H9 (cell line): ENCODE measurements at regions not wholly inside any gene's neighbourhood (a gene's known extent, or its start where the extent isn't known, plus 50 kb on each side); places are given as distances from the start of the nearest gene placed in this dataset.

Experiments used
- DNase-seq: peaks from one replicate; pipeline ENCODE4 v3.0.0-alpha.2; 2017
- H2AFZ ChIP-seq: one replicate; pipeline ENCODE4 v1.6.1; 2013; ENCODE audit warnings: mild to moderate bottlenecking, low read length, control low read depth, moderate library complexity
- H2AK5ac ChIP-seq: 2 replicates; pipeline ENCODE4 v1.6.1; 2013; ENCODE audit warnings: low read length, control low read depth, mixed read lengths; ENCODE audit not compliant: insufficient read length
- H2BK120ac ChIP-seq: one replicate; pipeline ENCODE4 v1.6.1; 2013; ENCODE audit warnings: low read depth, mild to moderate bottlenecking, low read length, control low read depth, inconsistent platforms; ENCODE audit not compliant: poor library complexity, severe bottlenecking
- H2BK12ac ChIP-seq: 2 replicates; pipeline ENCODE4 v1.6.1; 2013; ENCODE audit warnings: low read length, control low read depth, mixed read lengths, low read depth; ENCODE audit not compliant: insufficient read length
- H2BK15ac ChIP-seq: 2 replicates; pipeline ENCODE4 v1.6.1; 2013; ENCODE audit warnings: low read depth, low read length, control low read depth
- H2BK20ac ChIP-seq: one replicate; pipeline ENCODE4 v1.6.1; 2013; ENCODE audit warnings: low read depth, mild to moderate bottlenecking, low read length, control low read depth, inconsistent platforms; ENCODE audit not compliant: poor library complexity, severe bottlenecking
- H2BK5ac ChIP-seq: 2 replicates; pipeline ENCODE4 v1.6.1; 2013; ENCODE audit warnings: low read length, control low read depth, mixed read lengths; ENCODE audit not compliant: insufficient read length
- H3K14ac ChIP-seq: 2 replicates; pipeline ENCODE4 v1.6.1; 2013; ENCODE audit warnings: low read length, control low read depth; ENCODE audit not compliant: insufficient read depth
- H3K18ac ChIP-seq: 2 replicates; pipeline ENCODE4 v1.6.1; 2013; ENCODE audit warnings: low read depth, mild to moderate bottlenecking, mixed read lengths, low read length, control low read depth; ENCODE audit not compliant: insufficient read length
- H3K23ac ChIP-seq: 2 replicates; pipeline ENCODE4 v1.6.1; 2013; ENCODE audit warnings: low read length, control low read depth, mixed read lengths, low read depth; ENCODE audit not compliant: insufficient read length
- H3K23me2 ChIP-seq: 2 replicates; pipeline ENCODE4 v1.6.1; 2013; ENCODE audit warnings: low read depth, mild to moderate bottlenecking, mixed read lengths, low read length, control low read depth; ENCODE audit not compliant: insufficient read length, poor library complexity, severe bottlenecking
- H3K27ac ChIP-seq: 2 replicates; pipeline ENCODE4 v1.5.1; 2013; ENCODE audit warnings: low read length, control low read depth, mixed read lengths, low read depth; ENCODE audit not compliant: insufficient read length
- H3K27me3 ChIP-seq: 2 replicates; pipeline ENCODE4 v1.6.1; 2013; ENCODE audit warnings: low read length, control low read depth, inconsistent platforms; ENCODE audit not compliant: insufficient read depth
- H3K4ac ChIP-seq: 2 replicates; pipeline ENCODE4 v1.6.1; 2013; ENCODE audit warnings: low read depth, mild to moderate bottlenecking, control low read depth, inconsistent platforms, low read length, moderate library complexity
- H3K4me1 ChIP-seq: 2 replicates; pipeline ENCODE4 v1.6.1; 2013; ENCODE audit warnings: low read length, control low read depth, inconsistent platforms; ENCODE audit not compliant: insufficient read depth
- H3K4me2 ChIP-seq: 2 replicates; pipeline ENCODE4 v1.6.1; 2013; ENCODE audit warnings: low read length, control low read depth, mixed read lengths; ENCODE audit not compliant: insufficient read length, insufficient read depth
- H3K56ac ChIP-seq: 2 replicates; pipeline ENCODE4 v1.6.1; 2013; ENCODE audit warnings: low read depth, mild to moderate bottlenecking, mixed read lengths, low read length, control low read depth; ENCODE audit not compliant: insufficient read length
- H3K79me1 ChIP-seq: 2 replicates; pipeline ENCODE4 v1.6.1; 2013; ENCODE audit warnings: low read depth, mild to moderate bottlenecking, moderate library complexity, low read length, control low read depth, inconsistent platforms; ENCODE audit not compliant: insufficient read depth, poor library complexity, severe bottlenecking
- H3K79me2 ChIP-seq: 2 replicates; pipeline ENCODE4 v1.6.1; 2013; ENCODE audit warnings: low read length, control low read depth, inconsistent platforms; ENCODE audit not compliant: insufficient read depth
- H3K9ac ChIP-seq: 2 replicates; pipeline ENCODE4 v1.6.1; 2013; ENCODE audit warnings: low read length, control low read depth, mixed read lengths; ENCODE audit not compliant: insufficient read length; ENCODE audit errors: extremely low read depth
- H3K9me3 ChIP-seq: one replicate; pipeline ENCODE4 v1.6.1; 2013; ENCODE audit warnings: low read depth, low read length, inconsistent platforms; ENCODE audit not compliant: control insufficient read depth
- H3T11ph ChIP-seq: one replicate; pipeline ENCODE4 v1.6.1; 2013; ENCODE audit warnings: mild to moderate bottlenecking, low read length, control low read depth, inconsistent platforms
- H4K20me1 ChIP-seq: one replicate; pipeline ENCODE4 v1.6.1; 2013; ENCODE audit not compliant: control insufficient read depth, insufficient read length, insufficient read depth
- H4K5ac ChIP-seq: 2 replicates; pipeline ENCODE4 v1.6.1; 2013; ENCODE audit warnings: low read depth, mild to moderate bottlenecking, mixed read lengths, low read length, control low read depth; ENCODE audit not compliant: insufficient read length
- H4K8ac ChIP-seq: replicated peaks from 2 replicates; pipeline ENCODE4 v1.6.1; 2013; ENCODE audit warnings: low read length, control low read depth, mixed read lengths, low read depth; ENCODE audit not compliant: insufficient read length
- H4K91ac ChIP-seq: 2 replicates; pipeline ENCODE4 v1.6.1; 2013; ENCODE audit warnings: low read depth, mild to moderate bottlenecking, moderate library complexity, mixed read lengths, low read length, control low read depth; ENCODE audit not compliant: insufficient read length
- H3K27ac Mint-ChIP-seq, 3 experiments: 2 replicates in 2 of 3; 3 replicates in 1 of 3; pipeline ENCODE4 v1.8.0; 2020 to 2021; ENCODE audit warnings: mixed read lengths in 3 of 3, mild to moderate bottlenecking in 1 of 3, moderate library complexity in 1 of 3
- H3K27me3 Mint-ChIP-seq: 2 replicates; pipeline ENCODE4 v1.8.0; 2021; ENCODE audit warnings: low read depth, mild to moderate bottlenecking, moderate library complexity, mixed read lengths
- H3K36me3 Mint-ChIP-seq, 3 experiments: 2 replicates in 2 of 3; 3 replicates in 1 of 3; pipeline ENCODE4 v1.8.0; 2020 to 2021; ENCODE audit warnings: low read depth in 3 of 3, mixed read lengths in 3 of 3; ENCODE audit not compliant: insufficient read depth in 1 of 3
- H3K4me1 Mint-ChIP-seq, 2 experiments: 2 replicates each; pipeline ENCODE4 v1.8.0; 2020; ENCODE audit warnings: mixed read lengths in 2 of 2
- H3K4me3 Mint-ChIP-seq, 2 experiments: 2 replicates in 1 of 2; 3 replicates in 1 of 2; pipeline ENCODE4 v1.8.0; 2020 to 2021; ENCODE audit warnings: mild to moderate bottlenecking in 2 of 2, mixed read lengths in 2 of 2, moderate library complexity in 1 of 2
- H3K9me3 Mint-ChIP-seq, 2 experiments: 2 replicates in 1 of 2; 3 replicates in 1 of 2; pipeline ENCODE4 v1.8.0; 2020; ENCODE audit warnings: mild to moderate bottlenecking in 2 of 2, mixed read lengths in 2 of 2, moderate library complexity in 1 of 2
- WGBS: extraction: QIAGEN DNeasy Blood & Tissue Kit; methylation state at CpG from one replicate; pipeline ENCODE4 v1.1.7; 2013; ENCODE audit warnings: missing lambda C conversion rate, low lambda C conversion rate, mixed read lengths; ENCODE audit not compliant: insufficient read length; ENCODE audit errors: extremely low coverage; 5-methylcytosine and 5-hydroxymethylcytosine counted together
- TF ChIP-seq, protein P1 (sequence below): fragments of 200-600 bp; sonication (generic); conservative IDR thresholded peaks from 3 replicates; pipeline ENCODE4 v1.8.0; 2021; ENCODE audit warnings: antibody characterized with exemption, mild to moderate bottlenecking

DNA sequence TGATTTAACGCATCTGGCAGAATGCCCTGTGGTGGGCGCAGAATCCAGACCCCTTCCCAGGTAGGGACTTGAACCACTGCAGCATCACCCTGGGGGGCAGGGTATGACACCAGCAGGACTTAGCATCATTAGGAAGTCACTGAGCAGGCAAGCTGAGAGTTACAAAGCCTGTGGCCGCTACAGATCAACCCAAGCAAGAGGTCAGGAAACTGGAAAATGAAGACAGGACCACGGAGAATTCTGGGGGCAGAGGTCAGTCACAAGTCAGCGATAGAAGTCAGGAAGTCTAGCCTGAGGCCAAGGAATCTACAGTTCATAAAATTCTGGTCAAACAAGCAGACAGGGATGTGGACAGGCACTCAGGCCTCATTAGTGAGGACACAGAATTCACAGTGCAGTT, 108.4 kb downstream of the CHIC2 start:
- Mint-ChIP-seq H3K4me1 (peaks cover 9 to 21% of the 10 kb centered on the region in 2 experiments), H3K27me3 (peaks cover 2% of the 10 kb centered on the region; the same call in 1 of the 2 replicates), H3K4me3 (no peak overlapping the region), H3K27ac (no peak overlapping the region), H3K9me3 (no peaks in the 10 kb centered on the region), H3K36me3 (no peaks in the 10 kb centered on the region)
- H2BK15ac ChIP-seq: no peak overlapping the region
- H2AFZ ChIP-seq: no peak overlapping the region
- no peak overlapping the region for H3K56ac ChIP-seq
- no peak overlapping the region for H3K4me2 ChIP-seq
- H3K23ac ChIP-seq: no peak overlapping the region
- no peak overlapping the region for H3K4ac ChIP-seq
- no peak overlapping the region for H3T11ph ChIP-seq
- no peak overlapping the region for H3K18ac ChIP-seq
- TF ChIP-seq, protein P1, sequence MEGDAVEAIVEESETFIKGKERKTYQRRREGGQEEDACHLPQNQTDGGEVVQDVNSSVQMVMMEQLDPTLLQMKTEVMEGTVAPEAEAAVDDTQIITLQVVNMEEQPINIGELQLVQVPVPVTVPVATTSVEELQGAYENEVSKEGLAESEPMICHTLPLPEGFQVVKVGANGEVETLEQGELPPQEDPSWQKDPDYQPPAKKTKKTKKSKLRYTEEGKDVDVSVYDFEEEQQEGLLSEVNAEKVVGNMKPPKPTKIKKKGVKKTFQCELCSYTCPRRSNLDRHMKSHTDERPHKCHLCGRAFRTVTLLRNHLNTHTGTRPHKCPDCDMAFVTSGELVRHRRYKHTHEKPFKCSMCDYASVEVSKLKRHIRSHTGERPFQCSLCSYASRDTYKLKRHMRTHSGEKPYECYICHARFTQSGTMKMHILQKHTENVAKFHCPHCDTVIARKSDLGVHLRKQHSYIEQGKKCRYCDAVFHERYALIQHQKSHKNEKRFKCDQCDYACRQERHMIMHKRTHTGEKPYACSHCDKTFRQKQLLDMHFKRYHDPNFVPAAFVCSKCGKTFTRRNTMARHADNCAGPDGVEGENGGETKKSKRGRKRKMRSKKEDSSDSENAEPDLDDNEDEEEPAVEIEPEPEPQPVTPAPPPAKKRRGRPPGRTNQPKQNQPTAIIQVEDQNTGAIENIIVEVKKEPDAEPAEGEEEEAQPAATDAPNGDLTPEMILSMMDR: no peak
- H3K23me2 ChIP-seq: no peaks in the 10 kb centered on the region
- H2BK120ac ChIP-seq: no peak overlapping the region
- H3K27ac ChIP-seq: no peak overlapping the region
- no peaks in the 10 kb centered on the region for H4K20me1 ChIP-seq
- no peak overlapping the region for H3K9ac ChIP-seq
- H2BK12ac ChIP-seq: no peak overlapping the region
- H4K5ac ChIP-seq: no peak overlapping the region
- H3K14ac ChIP-seq: no peak overlapping the region
- H4K8ac ChIP-seq: no peak overlapping the region
- no peaks in the 10 kb centered on the region for H3K79me2 ChIP-seq
- no peak overlapping the region for H4K91ac ChIP-seq
- no peak for DNase-seq
- no peaks in the 10 kb centered on the region for H3K27me3 ChIP-seq
- H2BK5ac ChIP-seq: no peak overlapping the region
- H2AK5ac ChIP-seq: no peak overlapping the region
- no peaks in the 10 kb centered on the region for H3K79me1 ChIP-seq
- H2BK20ac ChIP-seq: no peak overlapping the region
- no peaks in the 10 kb centered on the region; the same call in 1 of the 2 replicates for H3K4me1 ChIP-seq
- WGBS: no CpG with 5 or more reads among the region's 5 CpGs
- H3K9me3 ChIP-seq: no peaks in the 10 kb centered on the region
